PC-9 (cell line): ENCODE measurements at regions not wholly inside any gene's neighbourhood (a gene's known extent, or its start where the extent isn't known, plus 50 kb on each side); places are given as distances from the start of the nearest gene placed in this dataset.

ENCODE experiments used
- CTCF ChIP-seq: fragments of 200-600 bp; sonication (generic); conservative IDR thresholded peaks from 2 replicates; pipeline ENCODE4 v1.6.1; 2017; ENCODE audit warnings: mixed run types, antibody characterized with exemption, mild to moderate bottlenecking, moderate library complexity
- EZH2 ChIP-seq: fragments of 200-600 bp; sonication (generic); IDR thresholded peaks from 2 replicates; pipeline ENCODE4 v1.8.0; 2017; ENCODE audit warnings: antibody characterized with exemption, low read depth

GRCh38 chr9:4926239-4926638, 58.8 kb upstream of the JAK2 start:
- TF ChIP-seq CTCF (no peak), EZH2 (no peak)
